Activated T-helper 2 cell treated with anti-CD3 and anti-CD28 coated beads, Interferon-gamma antibody, Interleukin-2, Interleukin-4, amounts not matched to agents 10 μg/mL and 5 μg/mL and 100 μg/mL, durations not matched to agents 14 hours and 24 hours and 36 hours (primary cell): ENCODE measurements at regions not wholly inside any gene's neighbourhood (a gene's known extent, or its start where the extent isn't known, plus 50 kb on each side); places are given as distances from the start of the nearest gene placed in this dataset.

Experiments
- DNase-seq: peaks from one replicate; pipeline ENCODE4 v3.0.0; 2021; ENCODE audit warnings: low spot score
- H3K27ac Mint-ChIP-seq: one replicate; pipeline ENCODE4 v1.8.0; 2021; ENCODE audit warnings: mixed read lengths
- H3K27me3 Mint-ChIP-seq: one replicate; pipeline ENCODE4 v1.8.0; 2021; ENCODE audit warnings: low read depth, mixed read lengths
- H3K36me3 Mint-ChIP-seq: one replicate; pipeline ENCODE4 v1.8.0; 2021; ENCODE audit warnings: low read depth, mixed read lengths
- H3K4me1 Mint-ChIP-seq: one replicate; pipeline ENCODE4 v1.8.0; 2021; ENCODE audit warnings: low read depth, mixed read lengths
- H3K4me3 Mint-ChIP-seq: one replicate; pipeline ENCODE4 v1.8.0; 2021; ENCODE audit warnings: low read depth, mild to moderate bottlenecking, moderate library complexity, mixed read lengths
- H3K9me3 Mint-ChIP-seq: one replicate; pipeline ENCODE4 v1.8.0; 2021; ENCODE audit warnings: mixed read lengths
- intact Hi-C: fragments of 100-400 bp; cut with micrococcal nuclease; formaldehyde crosslinking; loops from one replicate; pipeline ENCODE4 v1.15.1; 2023

GRCh38 chr2:188047735-188048134, 243.9 kb upstream of the GULP1 start:
- Mint-ChIP-seq H3K36me3 (no peaks in the 10 kb centered on the region), H3K27me3 (no peaks in the 10 kb centered on the region), H3K27ac (no peak overlapping the region), H3K4me3 (no peak overlapping the region), H3K9me3 (no peaks in the 10 kb centered on the region), H3K4me1 (no peaks in the 10 kb centered on the region)
- DNase-seq, result no peak
- intact Hi-C loops, result no loop called here

- no peak for DNase-seq
- Mint-ChIP-seq H3K27ac (no peak overlapping the region), H3K4me3 (no peak overlapping the region), H3K36me3 (no peaks in the 10 kb centered on the region), H3K9me3 (no peaks in the 10 kb centered on the region), H3K4me1 (no peaks in the 10 kb centered on the region), H3K27me3 (no peaks in the 10 kb centered on the region)
- intact Hi-C loops, result no loop called here
These were observed 240.9 kb upstream of the GULP1 start for GRCh38 chr2:188050726-188051125.

DNA sequence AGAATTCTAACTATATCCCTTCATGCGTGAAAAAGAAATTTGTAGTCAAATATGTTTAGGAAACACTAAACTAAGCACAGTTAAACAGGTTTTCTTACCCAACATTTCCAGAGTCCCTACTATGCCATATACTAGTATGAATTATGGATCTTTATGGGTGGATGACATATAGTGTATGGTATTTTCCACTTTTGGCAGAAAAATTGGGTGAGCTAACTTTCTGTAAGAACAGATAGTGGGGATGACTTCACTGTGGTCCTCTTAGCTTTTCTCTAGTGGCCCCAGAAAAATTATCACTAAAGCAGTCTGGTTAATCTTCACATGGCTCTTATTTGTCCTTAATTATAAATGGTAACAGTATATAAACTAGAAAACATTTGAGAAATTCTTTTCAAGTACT, 240.0 kb upstream of the GULP1 start:
- Mint-ChIP-seq H3K27ac (no peak overlapping the region), H3K36me3 (no peaks in the 10 kb centered on the region), H3K27me3 (no peaks in the 10 kb centered on the region), H3K4me3 (no peak overlapping the region), H3K4me1 (no peaks in the 10 kb centered on the region), H3K9me3 (no peaks in the 10 kb centered on the region)
- intact Hi-C loops, result no loop called here
- no peak for DNase-seq

DNA sequence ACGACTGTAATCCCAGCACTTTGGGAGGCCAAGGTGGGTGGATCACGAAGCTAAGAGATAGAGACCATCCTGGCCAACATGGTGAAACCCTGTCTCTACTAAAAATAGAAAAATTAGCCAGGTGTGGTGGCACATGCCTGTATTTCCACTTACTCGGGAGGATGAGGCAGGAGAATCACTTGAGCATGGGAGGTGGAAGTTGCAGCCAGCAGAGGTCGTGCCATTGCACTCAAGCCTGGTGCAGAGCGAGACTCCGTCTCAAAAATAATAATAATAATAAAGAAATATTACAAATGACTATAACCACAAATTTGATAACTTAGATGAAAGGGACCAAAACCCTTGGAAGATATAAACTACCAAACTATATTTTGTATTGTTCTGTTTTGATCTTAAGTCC, 226.3 kb upstream of the GULP1 start:
- intact Hi-C loops, result no loop called here
- no peaks in the 10 kb centered on the region for H3K36me3 Mint-ChIP-seq
- H3K27me3 Mint-ChIP-seq, result no peaks in the 10 kb centered on the region

DNA sequence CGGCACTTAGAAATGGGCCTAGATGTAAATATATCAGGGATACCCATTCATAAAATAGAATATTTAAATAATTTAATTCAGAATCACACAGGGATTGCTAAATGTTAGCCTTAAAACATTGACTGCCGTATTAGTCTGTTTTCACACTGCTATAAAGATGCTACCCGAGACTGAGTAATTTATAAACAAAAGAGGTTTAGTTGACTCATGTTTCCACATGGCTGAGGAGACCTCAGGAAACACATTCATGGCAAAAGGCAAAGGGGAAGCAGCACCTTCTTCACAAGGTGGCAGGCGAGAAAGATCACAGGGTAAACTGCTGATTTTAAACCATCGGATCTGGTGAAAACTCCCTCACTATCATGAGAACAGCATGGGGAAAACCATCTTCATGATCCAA, 223.6 kb upstream of the GULP1 start:
- H3K36me3 Mint-ChIP-seq, result no peaks in the 10 kb centered on the region
- no peak overlapping the region for H3K27ac Mint-ChIP-seq
- H3K27me3 Mint-ChIP-seq, result no peaks in the 10 kb centered on the region
- no peaks in the 10 kb centered on the region for H3K9me3 Mint-ChIP-seq
- no peak overlapping the region for H3K4me3 Mint-ChIP-seq
- H3K4me1 Mint-ChIP-seq, result no peaks in the 10 kb centered on the region
- intact Hi-C loops, result no loop called here
- no peak for DNase-seq

More for the DNA sequence above, 226.3 kb upstream of the GULP1 start:
- Mint-ChIP-seq H3K4me1 (no peaks in the 10 kb centered on the region), H3K9me3 (no peaks in the 10 kb centered on the region), H3K27ac (no peak overlapping the region), H3K4me3 (no peak overlapping the region)
- no peak for DNase-seq

DNA sequence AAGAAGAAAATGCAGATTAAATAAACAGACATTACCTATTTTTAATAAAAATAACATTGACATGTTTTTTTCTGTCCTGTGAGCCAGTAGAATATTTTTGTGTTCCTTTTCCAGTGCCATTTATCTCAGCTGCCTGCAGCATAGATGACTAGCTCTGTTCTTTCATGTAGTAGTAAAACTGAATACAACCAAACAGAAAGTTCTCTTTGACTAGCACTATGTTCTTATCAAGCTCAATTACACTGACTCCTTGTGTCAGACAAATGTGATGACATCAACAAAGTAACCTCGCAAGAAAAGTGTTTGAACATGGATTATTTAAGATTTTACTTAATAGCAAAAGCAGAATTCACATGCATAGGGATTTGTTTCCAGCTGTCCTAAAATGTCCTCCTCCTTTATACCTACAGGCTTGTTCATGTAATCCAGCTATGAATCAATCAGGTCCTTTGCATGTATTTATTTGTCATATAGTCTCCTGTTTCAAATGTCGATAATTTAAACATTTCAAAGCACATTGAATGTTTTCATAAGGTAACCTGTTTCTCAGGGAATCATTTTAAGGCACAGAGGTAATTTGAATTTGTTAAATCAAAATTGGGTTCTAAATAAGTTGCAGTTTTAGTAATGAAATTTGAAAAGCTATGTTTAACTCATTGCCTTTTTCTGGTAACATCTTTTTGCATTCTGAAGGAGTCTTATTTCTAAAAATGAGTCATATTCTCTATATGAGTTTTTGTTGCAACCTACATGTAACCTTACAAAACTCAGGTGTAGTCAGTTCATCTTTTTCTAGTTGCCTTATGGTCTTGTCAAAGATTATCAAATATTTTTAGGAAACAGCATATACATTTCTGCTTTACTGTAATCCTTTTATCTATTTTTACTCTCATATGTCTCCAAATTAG, 215.3 kb upstream of the GULP1 start:
- no peak overlapping the region for H3K27ac Mint-ChIP-seq
- H3K36me3 Mint-ChIP-seq, result no peaks in the 10 kb centered on the region
- H3K4me1 Mint-ChIP-seq, result peaks cover 1% of the 10 kb centered on the region
- H3K4me3 Mint-ChIP-seq, result no peak overlapping the region
- H3K9me3 Mint-ChIP-seq, result no peaks in the 10 kb centered on the region
- DNase-seq, result no peak
- no peaks in the 10 kb centered on the region for H3K27me3 Mint-ChIP-seq
- intact Hi-C loops, result no loop called here

- Mint-ChIP-seq H3K27ac (no peak overlapping the region), H3K9me3 (no peaks in the 10 kb centered on the region), H3K27me3 (no peaks in the 10 kb centered on the region), H3K4me1 (peaks cover 1% of the 10 kb centered on the region), H3K4me3 (no peak overlapping the region), H3K36me3 (no peaks in the 10 kb centered on the region)
- DNase-seq, result no peak
- intact Hi-C loops, result no loop called here
These were observed 213.9 kb upstream of the GULP1 start for GRCh38 chr2:188077757-188078156.

- DNase-seq, result no peak
- Mint-ChIP-seq H3K27ac (no peak overlapping the region), H3K9me3 (no peaks in the 10 kb centered on the region), H3K27me3 (no peaks in the 10 kb centered on the region), H3K36me3 (no peaks in the 10 kb centered on the region), H3K4me1 (peaks cover 1% of the 10 kb centered on the region), H3K4me3 (no peak overlapping the region)
- intact Hi-C loops, result no loop called here
These were observed 213.1 kb upstream of the GULP1 start for GRCh38 chr2:188078534-188078933.

DNA sequence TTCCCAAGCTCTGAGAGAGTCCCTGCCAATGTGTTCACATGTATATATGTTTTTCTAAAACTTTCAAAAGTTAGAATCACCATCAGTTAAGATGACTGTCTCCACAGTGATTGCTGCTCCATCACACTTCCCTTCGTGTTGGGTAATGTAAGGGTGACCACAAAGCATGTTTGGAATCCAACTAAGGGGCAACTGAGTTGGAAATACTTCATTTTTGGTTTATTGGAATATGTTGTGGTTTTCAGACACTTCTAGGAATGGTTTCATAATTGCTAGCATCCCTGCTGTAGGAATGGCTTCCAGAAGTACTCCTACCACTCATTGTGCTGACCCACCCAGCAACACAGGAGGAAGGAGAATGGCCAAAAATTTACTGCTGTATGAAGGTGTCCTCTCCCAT, 212.5 kb upstream of the GULP1 start:
- no peak overlapping the region for H3K4me3 Mint-ChIP-seq
- intact Hi-C loops, result no loop called here
- no peaks in the 10 kb centered on the region for H3K36me3 Mint-ChIP-seq
- DNase-seq, result no peak
- no peaks in the 10 kb centered on the region for H3K9me3 Mint-ChIP-seq
- H3K27me3 Mint-ChIP-seq, result no peaks in the 10 kb centered on the region
- H3K27ac Mint-ChIP-seq, result no peak overlapping the region
- peaks cover 1% of the 10 kb centered on the region for H3K4me1 Mint-ChIP-seq

GRCh38 chr2:188085421-188085820, 206.3 kb upstream of the GULP1 start:
- intact Hi-C loops, result no loop called here
- no peak overlapping the region for H3K4me3 Mint-ChIP-seq
- no peaks in the 10 kb centered on the region for H3K36me3 Mint-ChIP-seq
- H3K4me1 Mint-ChIP-seq, result no peaks in the 10 kb centered on the region
- no peaks in the 10 kb centered on the region for H3K27me3 Mint-ChIP-seq
- H3K9me3 Mint-ChIP-seq, result no peaks in the 10 kb centered on the region
- H3K27ac Mint-ChIP-seq, result no peak overlapping the region
- DNase-seq, result no peak

DNA sequence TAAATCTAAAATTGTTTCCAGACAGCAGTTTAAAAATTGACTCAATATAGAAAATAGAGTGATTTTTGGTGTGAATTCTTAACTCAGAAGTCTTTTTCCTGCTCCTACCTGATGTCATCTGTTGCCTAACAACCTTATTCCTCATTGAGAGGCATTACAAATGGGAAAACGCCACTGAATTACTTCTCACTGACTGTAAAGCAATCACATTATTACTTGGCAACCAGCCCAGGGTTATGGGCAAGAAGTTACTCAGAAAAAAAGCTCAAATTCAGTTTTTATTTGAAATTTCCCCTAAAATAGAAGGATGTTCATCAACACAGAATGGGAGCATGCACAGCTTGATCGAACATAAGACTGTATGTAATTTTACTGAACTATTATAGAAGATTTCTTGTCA, 201.8 kb upstream of the GULP1 start:
- no peaks in the 10 kb centered on the region for H3K27me3 Mint-ChIP-seq
- H3K4me1 Mint-ChIP-seq, result no peaks in the 10 kb centered on the region
- intact Hi-C loops, result no loop called here
- no peaks in the 10 kb centered on the region for H3K9me3 Mint-ChIP-seq
- no peak for DNase-seq
- no peak overlapping the region for H3K27ac Mint-ChIP-seq
- no peaks in the 10 kb centered on the region for H3K36me3 Mint-ChIP-seq
- H3K4me3 Mint-ChIP-seq, result no peak overlapping the region

GRCh38 chr2:188091220-188091619, 200.5 kb upstream of the GULP1 start:
- Mint-ChIP-seq H3K9me3 (no peaks in the 10 kb centered on the region), H3K27me3 (no peaks in the 10 kb centered on the region), H3K36me3 (no peaks in the 10 kb centered on the region), H3K4me1 (no peaks in the 10 kb centered on the region), H3K4me3 (no peak overlapping the region), H3K27ac (no peak overlapping the region)
- no peak for DNase-seq
- intact Hi-C loops, result no loop called here

DNA sequence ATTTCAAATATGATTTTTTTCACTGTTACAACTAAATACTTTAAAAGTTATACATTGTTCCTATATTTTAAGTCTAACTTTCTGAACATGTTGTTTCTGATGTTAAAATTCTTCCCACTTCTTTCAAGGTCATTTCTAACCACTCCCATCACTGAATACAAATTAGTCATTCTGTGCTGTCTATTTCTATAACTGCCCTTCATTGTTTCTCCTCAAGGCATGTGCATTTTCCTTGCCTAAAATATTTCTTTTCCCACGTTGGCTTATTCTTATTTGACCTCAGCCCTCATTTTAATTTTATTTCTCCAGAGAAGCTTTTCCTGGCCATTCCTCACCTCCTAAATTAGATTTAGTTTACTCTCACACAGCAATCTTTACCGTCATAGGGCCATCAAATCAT, 198.9 kb upstream of the GULP1 start:
- Mint-ChIP-seq H3K27ac (no peak overlapping the region), H3K27me3 (no peaks in the 10 kb centered on the region), H3K36me3 (no peaks in the 10 kb centered on the region), H3K4me1 (no peaks in the 10 kb centered on the region), H3K9me3 (no peaks in the 10 kb centered on the region), H3K4me3 (no peak overlapping the region)
- intact Hi-C loops, result no loop called here
- no peak for DNase-seq

- Mint-ChIP-seq H3K27ac (no peak overlapping the region), H3K4me3 (no peak overlapping the region), H3K9me3 (no peaks in the 10 kb centered on the region), H3K36me3 (no peaks in the 10 kb centered on the region), H3K27me3 (no peaks in the 10 kb centered on the region), H3K4me1 (no peaks in the 10 kb centered on the region)
- intact Hi-C loops, result no loop called here
- no peak for DNase-seq
These were observed 194.8 kb upstream of the GULP1 start for GRCh38 chr2:188096910-188097309.
